H1 (cell line): ENCODE measurements at regions not wholly inside any gene's neighbourhood (a gene's known extent, or its start where the extent isn't known, plus 50 kb on each side); places are given as distances from the start of the nearest gene placed in this dataset.

ENCODE experiments used
- ZNF274 ChIP-seq: IDR thresholded peaks from 2 replicates; pipeline ENCODE4 v1.7.0; 2012; ENCODE audit warnings: low read length, borderline replicate concordance; ENCODE audit errors: extremely low read depth

- TF ChIP-seq ZNF274, result no peak
These were observed 262.3 kb upstream of the GRIP1 start (continued) for GRCh38 chr12:66941150-66941549.
